Trophoblast cell (in vitro differentiated cells and primary cell): ENCODE measurements at regions not wholly inside any gene's neighbourhood (a gene's known extent, or its start where the extent isn't known, plus 50 kb on each side); places are given as distances from the start of the nearest gene placed in this dataset.
A peak's percentile ranks its signal among the peaks of the same experiment; 100 is the strongest.

Source experiments
- DNase-seq, 2 donors: peaks; one replicate each; pipeline ENCODE4 v3.0.0-alpha.2; 2016
- H2AFZ ChIP-seq: 2 replicates; pipeline ENCODE4 v1.6.1; 2013; ENCODE audit warnings: low read length, moderate library complexity, mild to moderate bottlenecking; ENCODE audit not compliant: insufficient read depth, poor library complexity
- H2AK5ac ChIP-seq: 2 replicates; pipeline ENCODE4 v1.6.1; 2013; ENCODE audit warnings: mild to moderate bottlenecking, low read length
- H2BK120ac ChIP-seq: 2 replicates; pipeline ENCODE4 v1.6.1; 2013; ENCODE audit warnings: low read length, mild to moderate bottlenecking, moderate library complexity; ENCODE audit not compliant: insufficient read depth, poor library complexity
- H2BK12ac ChIP-seq: 2 replicates; pipeline ENCODE4 v1.6.1; 2013; ENCODE audit warnings: mild to moderate bottlenecking, low read length, moderate library complexity
- H2BK5ac ChIP-seq: 2 replicates; pipeline ENCODE4 v1.6.1; 2013; ENCODE audit warnings: low read length, low read depth, moderate library complexity, mild to moderate bottlenecking; ENCODE audit not compliant: poor library complexity
- H3K14ac ChIP-seq: 2 replicates; pipeline ENCODE4 v1.6.1; 2013; ENCODE audit warnings: mild to moderate bottlenecking, low read length
- H3K18ac ChIP-seq: 2 replicates; pipeline ENCODE4 v1.6.1; 2013; ENCODE audit warnings: mild to moderate bottlenecking, low read length
- H3K23ac ChIP-seq: 2 replicates; pipeline ENCODE4 v1.6.1; 2013; ENCODE audit warnings: low read length
- H3K27ac ChIP-seq: 2 replicates; pipeline ENCODE4 v1.5.1; 2013; ENCODE audit warnings: low read depth, mild to moderate bottlenecking, inconsistent platforms, low read length, moderate library complexity
- H3K27me3 ChIP-seq: 2 replicates; pipeline ENCODE4 v1.6.1; 2013; ENCODE audit warnings: inconsistent platforms, mild to moderate bottlenecking, low read length, moderate library complexity; ENCODE audit not compliant: insufficient read depth
- H3K36me3 ChIP-seq, 2 experiments: 1 replicate in 1 of 2; 2 replicates in 1 of 2; pipeline ENCODE4 v1.6.1; 2013; ENCODE audit warnings: low read length in 2 of 2, mild to moderate bottlenecking in 2 of 2, moderate library complexity in 1 of 2; ENCODE audit not compliant: insufficient read depth in 2 of 2, control insufficient read depth in 1 of 2
- H3K4ac ChIP-seq: 2 replicates; pipeline ENCODE4 v1.6.1; 2013; ENCODE audit warnings: low read depth, mild to moderate bottlenecking, low read length, moderate library complexity
- H3K4me1 ChIP-seq, 2 experiments: 1 replicate in 1 of 2; 2 replicates in 1 of 2; pipeline ENCODE4 v1.6.1; 2013; ENCODE audit warnings: low read length in 2 of 2, mild to moderate bottlenecking in 2 of 2, moderate library complexity in 1 of 2; ENCODE audit not compliant: insufficient read depth in 2 of 2, control insufficient read depth in 1 of 2
- H3K4me2 ChIP-seq: 2 replicates; pipeline ENCODE4 v1.6.1; 2013; ENCODE audit warnings: inconsistent platforms, mild to moderate bottlenecking, low read length, moderate library complexity
- H3K4me3 ChIP-seq: 2 replicates; pipeline ENCODE4 v1.5.1; 2013; ENCODE audit warnings: mild to moderate bottlenecking, low read depth, low read length, inconsistent platforms
- H3K79me1 ChIP-seq: one replicate; pipeline ENCODE4 v1.6.1; 2013; ENCODE audit warnings: low read length
- H3K79me2 ChIP-seq: 2 replicates; pipeline ENCODE4 v1.6.1; 2013; ENCODE audit warnings: low read length, mild to moderate bottlenecking; ENCODE audit not compliant: control insufficient read depth, insufficient read depth, poor library complexity
- H3K9ac ChIP-seq: 2 replicates; pipeline ENCODE4 v1.6.1; 2013; ENCODE audit warnings: mild to moderate bottlenecking, low read length
- H3K9me3 ChIP-seq: 2 replicates; pipeline ENCODE4 v1.6.1; 2013; ENCODE audit warnings: low read depth, mild to moderate bottlenecking, control low read depth, inconsistent platforms, low read length; ENCODE audit not compliant: insufficient read depth
- H4K12ac ChIP-seq: 2 replicates; pipeline ENCODE4 v1.6.1; 2013; ENCODE audit warnings: low read depth, mild to moderate bottlenecking, low read length, moderate library complexity
- H4K8ac ChIP-seq: 2 replicates; pipeline ENCODE4 v1.6.1; 2013; ENCODE audit warnings: low read depth, mild to moderate bottlenecking, low read length, moderate library complexity
- H4K91ac ChIP-seq: one replicate; pipeline ENCODE4 v1.6.1; 2013; ENCODE audit warnings: low read depth, mild to moderate bottlenecking, low read length, moderate library complexity
- WGBS: extraction: QIAGEN DNeasy Blood & Tissue Kit; methylation state at CpG from one replicate; pipeline ENCODE4 v1.1.7; 2013; ENCODE audit warnings: missing lambda C conversion rate; ENCODE audit not compliant: insufficient read length, insufficient coverage; ENCODE audit errors: extremely low coverage; 5-methylcytosine and 5-hydroxymethylcytosine counted together

DNA sequence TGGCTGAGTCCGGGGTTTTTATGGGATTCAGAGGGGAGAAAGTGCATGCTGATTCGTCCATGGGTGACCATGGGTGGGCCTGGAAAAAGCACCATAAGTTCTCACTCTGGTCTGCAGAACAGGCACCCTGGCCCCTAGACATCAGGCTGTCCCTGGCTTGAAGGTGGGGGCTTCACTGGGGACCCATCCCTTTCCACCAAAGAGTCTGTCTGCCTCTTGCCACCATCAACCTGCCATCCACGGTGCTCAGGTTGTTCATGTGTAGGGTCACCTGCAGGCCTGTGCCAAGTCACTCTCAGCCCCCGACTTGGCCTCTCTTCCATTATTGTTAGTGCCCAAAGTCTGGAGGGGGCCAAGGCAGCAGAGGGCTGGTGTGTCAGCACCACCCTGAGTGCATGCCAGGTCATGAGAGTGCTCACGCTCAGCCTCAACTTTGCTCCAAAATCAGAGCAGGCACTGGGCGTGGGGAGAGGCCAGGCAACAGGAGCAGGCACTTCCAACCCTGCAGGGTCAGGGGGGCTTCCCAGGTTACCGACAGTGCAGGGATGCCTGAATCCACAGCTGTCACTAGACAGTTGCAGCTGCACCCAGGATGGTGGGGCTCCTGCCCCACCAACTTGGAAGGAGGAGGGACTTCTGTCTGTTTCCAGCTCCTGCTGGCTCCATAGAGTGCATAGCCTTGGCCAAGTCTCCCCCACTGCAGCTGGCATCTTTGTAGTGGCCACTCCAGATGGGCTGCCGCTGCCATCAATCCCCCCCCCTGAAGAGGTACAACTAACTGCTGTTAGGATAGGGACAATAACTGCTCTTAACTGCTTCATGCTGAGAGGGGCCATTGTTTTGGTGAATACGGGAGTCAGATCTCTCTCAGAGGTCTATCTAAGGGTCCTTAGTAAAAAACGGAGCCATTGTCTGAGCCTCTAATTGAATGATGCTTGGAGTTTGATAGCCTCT, 209.3 kb downstream of the AKAIN1 start:
- no peaks in the 10 kb centered on the region for H3K79me2 ChIP-seq
- no peak overlapping the region for H4K8ac ChIP-seq
- H2BK12ac ChIP-seq, result no peak overlapping the region
- peaks cover 3% of the 10 kb centered on the region for H3K9me3 ChIP-seq
- H3K14ac ChIP-seq, result no peak overlapping the region
- H3K9ac ChIP-seq, result no peak overlapping the region
- DNase-seq, result no peak
- no peak overlapping the region for H3K23ac ChIP-seq
- no peak overlapping the region for H2BK5ac ChIP-seq
- no peaks in the 10 kb centered on the region for H3K36me3 ChIP-seq
- H3K4me2 ChIP-seq, result no peak overlapping the region
- H3K4me3 ChIP-seq, result no peak overlapping the region
- H2AFZ ChIP-seq, result no peak overlapping the region
- H3K4ac ChIP-seq, result no peak overlapping the region
- no peak overlapping the region for H3K18ac ChIP-seq
- no peak overlapping the region for H3K27ac ChIP-seq
- H2BK120ac ChIP-seq, result no peak overlapping the region
- H4K12ac ChIP-seq, result no peak overlapping the region
- no peak overlapping the region for H4K91ac ChIP-seq
- H3K27me3 ChIP-seq, result no peaks in the 10 kb centered on the region
- no peaks in the 10 kb centered on the region for H3K4me1 ChIP-seq
- no peaks in the 10 kb centered on the region for H3K79me1 ChIP-seq
- WGBS, result no CpG with 5 or more reads among the region's 10 CpGs
- H2AK5ac ChIP-seq, result no peak overlapping the region

DNA sequence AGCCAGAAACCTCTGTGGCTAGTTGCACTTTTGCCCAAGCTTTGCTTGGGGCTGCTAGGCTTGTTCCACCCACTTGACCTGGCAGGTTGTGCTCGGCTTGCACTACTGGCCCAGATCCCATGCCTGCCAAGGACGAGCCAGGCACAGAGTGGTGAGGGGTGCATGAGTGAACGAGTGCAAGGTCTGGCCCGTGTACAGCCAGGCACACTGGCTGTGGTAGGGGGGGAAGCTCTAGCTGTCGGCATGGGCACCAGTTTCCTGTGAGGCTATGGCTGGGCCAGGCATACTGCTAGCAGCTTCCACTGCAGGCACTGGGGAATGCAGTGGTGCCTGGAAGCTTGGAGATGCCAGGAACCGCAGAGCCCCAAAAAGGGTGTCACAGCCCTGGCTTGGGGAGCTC, 210.4 kb downstream of the AKAIN1 start:
- H3K27ac ChIP-seq, result no peak overlapping the region
- H3K27me3 ChIP-seq, result no peaks in the 10 kb centered on the region
- H3K14ac ChIP-seq, result no peak overlapping the region
- no peak overlapping the region for H2BK5ac ChIP-seq
- no peak overlapping the region for H4K12ac ChIP-seq
- no peak overlapping the region for H2BK120ac ChIP-seq
- no peaks in the 10 kb centered on the region for H3K79me1 ChIP-seq
- H3K9ac ChIP-seq, result no peak overlapping the region
- WGBS, result no CpG with 5 or more reads among the region's 6 CpGs
- no peaks in the 10 kb centered on the region for H3K4me1 ChIP-seq
- H3K4me3 ChIP-seq, result peak overlapping the region; percentile 36
- no peaks in the 10 kb centered on the region for H3K9me3 ChIP-seq
- no peak for DNase-seq
- H4K8ac ChIP-seq, result no peak overlapping the region
- no peaks in the 10 kb centered on the region for H3K79me2 ChIP-seq
- no peaks in the 10 kb centered on the region for H3K36me3 ChIP-seq
- H3K18ac ChIP-seq, result no peak overlapping the region
- H3K23ac ChIP-seq, result no peak overlapping the region
- no peak overlapping the region for H2BK12ac ChIP-seq
- H2AK5ac ChIP-seq, result no peak overlapping the region
- no peak overlapping the region for H3K4me2 ChIP-seq
- H2AFZ ChIP-seq, result no peak overlapping the region
- no peak overlapping the region for H4K91ac ChIP-seq
- H3K4ac ChIP-seq, result no peak overlapping the region

DNA sequence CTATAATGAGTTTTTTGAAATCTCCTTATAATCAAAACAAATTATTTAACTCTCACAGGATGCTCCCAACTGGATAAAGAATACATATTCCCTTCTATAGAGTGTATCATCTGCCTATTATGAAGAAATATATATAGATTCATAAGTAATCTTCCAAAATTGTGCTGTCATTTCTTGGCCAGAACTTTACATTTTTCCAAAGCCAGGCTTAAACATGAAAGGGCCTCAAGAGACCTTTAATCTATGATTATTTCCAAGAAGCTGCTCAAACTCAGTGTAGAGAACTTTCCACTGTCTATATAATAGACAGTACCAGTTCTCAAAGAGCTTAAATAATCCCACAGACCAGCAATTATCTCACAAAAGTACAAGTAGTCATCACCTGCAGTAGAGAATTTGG, 211.0 kb downstream of the AKAIN1 start:
- H3K14ac ChIP-seq, result no peak overlapping the region
- H3K27ac ChIP-seq, result no peak overlapping the region
- no peak overlapping the region for H2BK120ac ChIP-seq
- no peak overlapping the region for H3K9ac ChIP-seq
- no peak overlapping the region for H2AFZ ChIP-seq
- H4K8ac ChIP-seq, result no peak overlapping the region
- H3K79me2 ChIP-seq, result no peaks in the 10 kb centered on the region
- no peak overlapping the region for H2BK12ac ChIP-seq
- no peak overlapping the region for H3K4me3 ChIP-seq
- no peak overlapping the region for H4K91ac ChIP-seq
- no peaks in the 10 kb centered on the region for H3K4me1 ChIP-seq
- H4K12ac ChIP-seq, result no peak overlapping the region
- H3K9me3 ChIP-seq, result no peaks in the 10 kb centered on the region
- H3K4ac ChIP-seq, result no peak overlapping the region
- H3K4me2 ChIP-seq, result no peak overlapping the region
- H2AK5ac ChIP-seq, result no peak overlapping the region
- H3K18ac ChIP-seq, result no peak overlapping the region
- H3K23ac ChIP-seq, result no peak overlapping the region
- H2BK5ac ChIP-seq, result no peak overlapping the region
- H3K79me1 ChIP-seq, result no peaks in the 10 kb centered on the region
- no peaks in the 10 kb centered on the region for H3K36me3 ChIP-seq
- H3K27me3 ChIP-seq, result no peaks in the 10 kb centered on the region
- DNase-seq, result no peak

DNA sequence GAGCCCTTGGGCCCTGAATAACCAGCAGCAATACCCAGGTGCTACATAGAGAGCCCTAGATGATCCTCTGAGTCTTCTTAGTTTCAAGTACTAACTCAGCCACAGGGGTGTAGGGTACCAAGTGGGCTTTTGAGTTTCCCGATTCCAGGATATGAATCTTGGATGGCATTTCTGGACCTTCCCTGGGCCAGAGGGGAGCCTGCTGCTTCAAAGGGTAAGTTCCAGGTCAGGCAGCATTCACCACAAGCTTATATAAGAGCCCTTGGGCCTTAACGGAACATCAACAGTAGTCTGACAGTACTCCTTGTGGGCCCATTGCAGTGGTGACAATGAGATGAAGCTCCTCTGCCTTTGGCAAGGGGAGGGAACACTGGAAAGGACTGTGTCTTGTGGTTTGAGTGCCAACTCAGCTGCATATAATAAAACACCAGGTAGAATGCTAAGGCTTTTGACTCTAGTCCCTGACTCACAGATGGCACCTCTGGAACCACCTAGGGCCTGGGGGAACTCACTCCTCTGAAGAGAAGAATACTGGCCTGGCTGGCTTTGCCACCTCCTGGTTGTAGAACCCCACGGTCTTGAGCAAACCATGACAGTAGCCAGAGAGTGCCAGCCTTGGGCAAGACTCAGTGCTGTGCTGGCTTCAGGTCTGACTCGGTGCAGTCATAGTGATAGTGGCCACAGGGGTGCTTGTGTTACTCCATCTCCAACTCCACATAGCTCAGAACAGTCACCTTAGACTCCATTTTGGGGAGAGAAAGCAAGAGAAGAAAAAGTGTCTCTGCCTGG, 235.7 kb downstream of the AKAIN1 start:
- no peak overlapping the region for H3K18ac ChIP-seq
- no peak overlapping the region for H2AK5ac ChIP-seq
- no peaks in the 10 kb centered on the region for H3K36me3 ChIP-seq
- H3K4me3 ChIP-seq, result no peak overlapping the region
- no peaks in the 10 kb centered on the region for H3K27me3 ChIP-seq
- H3K9ac ChIP-seq, result no peak overlapping the region
- no peak overlapping the region for H2AFZ ChIP-seq
- H3K4me2 ChIP-seq, result no peak overlapping the region
- no peak overlapping the region for H3K23ac ChIP-seq
- no peak overlapping the region for H3K4ac ChIP-seq
- H4K12ac ChIP-seq, result no peak overlapping the region
- H4K8ac ChIP-seq, result no peak overlapping the region
- H3K14ac ChIP-seq, result no peak overlapping the region
- no CpG with 5 or more reads among the region's 4 CpGs for WGBS
- H2BK5ac ChIP-seq, result no peak overlapping the region
- no peaks in the 10 kb centered on the region for H3K79me1 ChIP-seq
- no peaks in the 10 kb centered on the region for H3K79me2 ChIP-seq
- DNase-seq, result no peak
- H2BK12ac ChIP-seq, result no peak overlapping the region
- H3K4me1 ChIP-seq, result no peaks in the 10 kb centered on the region
- no peak overlapping the region for H3K27ac ChIP-seq
- no peak overlapping the region for H4K91ac ChIP-seq
- H3K9me3 ChIP-seq, result peaks cover 2% of the 10 kb centered on the region
- no peak overlapping the region for H2BK120ac ChIP-seq
